ENCODE measurements at regions not wholly inside any gene's neighbourhood (a gene's known extent, or its start where the extent isn't known, plus 50 kb on each side); places are given as distances from the start of the nearest gene placed in this dataset.

DNA sequence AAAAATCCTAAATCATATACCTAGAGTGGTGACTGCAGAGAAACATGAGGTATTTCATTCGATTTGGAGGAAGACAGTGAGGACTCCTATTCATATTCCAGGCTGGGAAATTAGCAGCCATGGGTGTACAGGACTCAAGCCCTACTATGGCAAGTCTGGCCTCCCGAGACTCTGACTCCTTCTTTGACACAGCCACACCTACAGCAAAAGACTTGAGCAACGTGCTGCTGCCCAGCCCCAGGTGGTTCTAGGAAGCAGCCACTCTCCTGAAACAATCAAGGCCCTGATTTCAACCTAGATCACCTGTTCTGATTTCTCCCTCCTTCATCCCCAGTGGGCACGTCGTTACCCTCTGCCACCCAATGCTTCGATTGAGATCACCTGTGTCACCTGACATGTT is 84.0 kb upstream of the ATP11B start:
- no peak overlapping the region for H3K27ac ChIP-seq
- H3K9me3 ChIP-seq = no peaks in the 10 kb centered on the region
- no peaks in the 10 kb centered on the region for H3K4me1 ChIP-seq
- H3K36me3 ChIP-seq = no peaks in the 10 kb centered on the region
- intact Hi-C loops (cut with DNase I; ENCODE audit: low total_unique reads) = no loop called here
- H3K27me3 ChIP-seq = no peaks in the 10 kb centered on the region
- DNase-seq = no peak
- TF ChIP-seq POLR2A (IDR thresholded peaks at IDR 0.05) (no peak), CTCF (IDR thresholded peaks at IDR 0.05) (no peak)
- H3K4me3 ChIP-seq = no peak overlapping the region

GRCh38 chr3:182710557-182711157 is 82.6 kb upstream of the ATP11B start:
- H3K27me3 ChIP-seq = no peaks in the 10 kb centered on the region
- intact Hi-C loops (cut with DNase I; ENCODE audit: low total_unique reads) = no loop called here

GRCh38 chr3:182711261-182711683 is 82.0 kb upstream of the ATP11B start:
- Histone ChIP-seq H3K27ac (no peak overlapping the region), H3K36me3 (no peaks in the 10 kb centered on the region), H3K27me3 (no peaks in the 10 kb centered on the region), H3K4me3 (no peak overlapping the region), H3K4me1 (no peaks in the 10 kb centered on the region), H3K9me3 (no peaks in the 10 kb centered on the region)
- TF ChIP-seq POLR2A (IDR thresholded peaks at IDR 0.05) = no peak
- no peak for TF ChIP-seq CTCF (IDR thresholded peaks at IDR 0.05)
- intact Hi-C loops (cut with DNase I; ENCODE audit: low total_unique reads) = no loop called here
- no peak for DNase-seq

More at GRCh38 chr3:182710557-182711157, 82.6 kb upstream of the ATP11B start:
- peak in 3 of 4 experiments; percentile 14 to 42 (median 37) for TF ChIP-seq CTCF (IDR thresholded peaks at IDR 0.05)
- TF ChIP-seq POLR2A (IDR thresholded peaks at IDR 0.05) = no peak
- Histone ChIP-seq H3K9me3 (no peaks in the 10 kb centered on the region), H3K4me3 (no peak overlapping the region), H3K4me1 (no peaks in the 10 kb centered on the region), H3K27ac (no peak overlapping the region), H3K36me3 (no peaks in the 10 kb centered on the region)
- no peak for DNase-seq

GRCh38 chr3:182711853-182712252 is 81.5 kb upstream of the ATP11B start:
- Histone ChIP-seq H3K4me1 (no peaks in the 10 kb centered on the region), H3K36me3 (no peaks in the 10 kb centered on the region), H3K4me3 (no peak overlapping the region), H3K27me3 (no peaks in the 10 kb centered on the region), H3K9me3 (no peaks in the 10 kb centered on the region), H3K27ac (no peak overlapping the region)
- intact Hi-C loops (cut with DNase I; ENCODE audit: low total_unique reads) = no loop called here
- TF ChIP-seq POLR2A (IDR thresholded peaks at IDR 0.05) = no peak
- TF ChIP-seq CTCF (IDR thresholded peaks at IDR 0.05) = no peak
- DNase-seq = no peak

- no peak for DNase-seq
- no peak overlapping the region for H3K4me3 ChIP-seq
- H3K36me3 ChIP-seq = no peaks in the 10 kb centered on the region
- H3K9me3 ChIP-seq = no peaks in the 10 kb centered on the region
- no peaks in the 10 kb centered on the region for H3K27me3 ChIP-seq
- no peak overlapping the region for H3K27ac ChIP-seq
- H3K4me1 ChIP-seq = no peaks in the 10 kb centered on the region
- TF ChIP-seq POLR2A (IDR thresholded peaks at IDR 0.05) = no peak
- TF ChIP-seq CTCF (IDR thresholded peaks at IDR 0.05) = no peak
- intact Hi-C loops (cut with DNase I; ENCODE audit: low total_unique reads) = no loop called here
These were observed 80.2 kb upstream of the ATP11B start for GRCh38 chr3:182713111-182713510.

Data from uterus (tissue), 3 donors.